ENCODE measurements at regions not wholly inside any gene's neighbourhood (a gene's known extent, or its start where the extent isn't known, plus 50 kb on each side); places are given as distances from the start of the nearest gene placed in this dataset.

DNA sequence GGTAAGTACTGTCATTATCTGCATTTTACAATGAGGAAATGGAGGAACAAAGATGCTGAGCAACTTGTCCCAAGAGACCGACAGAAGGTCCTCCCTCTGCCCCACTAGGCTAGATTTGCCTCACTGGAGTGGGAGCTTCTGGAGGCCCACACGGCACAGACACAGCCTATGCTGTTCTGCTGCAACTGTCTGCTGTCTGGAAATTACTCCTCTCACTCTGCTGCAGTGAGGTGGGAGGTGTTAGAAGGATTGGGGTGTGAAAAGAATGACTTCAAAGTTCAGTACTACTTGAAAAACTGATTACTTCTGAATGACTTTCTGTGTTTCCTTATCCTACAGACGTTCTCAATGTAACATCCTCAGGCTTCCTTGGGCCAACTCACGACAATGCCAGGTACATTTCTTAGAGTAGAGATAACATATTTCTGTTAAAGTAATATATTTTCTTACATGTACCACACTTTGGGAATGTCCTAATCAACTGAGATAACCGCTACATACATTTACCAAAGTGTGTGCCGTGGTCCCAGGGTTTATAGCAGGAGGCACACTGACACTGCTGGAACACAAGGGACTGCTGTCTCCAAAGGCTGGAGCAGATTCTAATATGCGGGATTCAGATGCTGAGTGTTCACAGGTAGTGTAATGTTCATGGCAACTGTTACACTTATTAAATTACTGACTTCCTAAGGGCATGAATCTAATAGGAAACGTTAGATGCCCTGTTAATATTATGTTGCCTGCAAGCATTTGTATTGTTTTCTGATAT, 53.5 kb upstream of the WASF3 start:
- TF ChIP-seq, protein P1, sequence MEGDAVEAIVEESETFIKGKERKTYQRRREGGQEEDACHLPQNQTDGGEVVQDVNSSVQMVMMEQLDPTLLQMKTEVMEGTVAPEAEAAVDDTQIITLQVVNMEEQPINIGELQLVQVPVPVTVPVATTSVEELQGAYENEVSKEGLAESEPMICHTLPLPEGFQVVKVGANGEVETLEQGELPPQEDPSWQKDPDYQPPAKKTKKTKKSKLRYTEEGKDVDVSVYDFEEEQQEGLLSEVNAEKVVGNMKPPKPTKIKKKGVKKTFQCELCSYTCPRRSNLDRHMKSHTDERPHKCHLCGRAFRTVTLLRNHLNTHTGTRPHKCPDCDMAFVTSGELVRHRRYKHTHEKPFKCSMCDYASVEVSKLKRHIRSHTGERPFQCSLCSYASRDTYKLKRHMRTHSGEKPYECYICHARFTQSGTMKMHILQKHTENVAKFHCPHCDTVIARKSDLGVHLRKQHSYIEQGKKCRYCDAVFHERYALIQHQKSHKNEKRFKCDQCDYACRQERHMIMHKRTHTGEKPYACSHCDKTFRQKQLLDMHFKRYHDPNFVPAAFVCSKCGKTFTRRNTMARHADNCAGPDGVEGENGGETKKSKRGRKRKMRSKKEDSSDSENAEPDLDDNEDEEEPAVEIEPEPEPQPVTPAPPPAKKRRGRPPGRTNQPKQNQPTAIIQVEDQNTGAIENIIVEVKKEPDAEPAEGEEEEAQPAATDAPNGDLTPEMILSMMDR (IDR thresholded peaks at IDR 0.05), result no peak
- TF ChIP-seq GABPA (IDR thresholded peaks at IDR 0.05; ENCODE audit: low read depth) (no peak), POLR2AphosphoS5 (IDR thresholded peaks at IDR 0.05; ENCODE audit: low read depth, low read length) (no peak), TAF1 (IDR thresholded peaks at IDR 0.05; ENCODE audit: borderline replicate concordance, low read depth, low read length) (no peak)

Data from SK-N-SH (cell line).